ENCODE measurements at regions not wholly inside any gene's neighbourhood (a gene's known extent, or its start where the extent isn't known, plus 50 kb on each side); places are given as distances from the start of the nearest gene placed in this dataset.
"Not testable (repeated sequence)": the region's sequence is repeated elsewhere in the genome, so short reads cannot be mapped to it uniquely, and the experiment has no call there.

DNA sequence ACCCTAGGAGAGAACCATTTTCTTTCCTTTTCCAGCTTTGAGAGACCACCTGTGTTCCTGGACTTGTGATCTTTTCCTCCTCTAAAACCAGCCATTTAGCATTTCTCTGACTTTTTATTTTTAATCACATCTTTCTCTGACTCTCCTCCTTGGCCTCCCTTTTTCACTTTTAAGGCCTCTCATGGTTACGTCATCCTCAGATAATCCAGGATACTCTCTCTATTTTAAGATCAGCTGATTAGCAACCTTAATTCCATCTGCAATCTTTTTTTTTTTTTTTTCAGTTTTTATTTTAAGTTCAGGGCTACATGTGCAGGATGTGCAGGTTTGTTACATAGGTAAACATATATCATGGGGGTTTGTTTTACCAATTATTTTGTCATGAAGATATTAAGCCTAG lies 54.0 kb downstream of the RFPL4B start:
- DNase-seq (ENCODE audit: extremely low spot score, insufficient read length, low read depth) (no peak), FAIRE-seq (no peak)

DNA sequence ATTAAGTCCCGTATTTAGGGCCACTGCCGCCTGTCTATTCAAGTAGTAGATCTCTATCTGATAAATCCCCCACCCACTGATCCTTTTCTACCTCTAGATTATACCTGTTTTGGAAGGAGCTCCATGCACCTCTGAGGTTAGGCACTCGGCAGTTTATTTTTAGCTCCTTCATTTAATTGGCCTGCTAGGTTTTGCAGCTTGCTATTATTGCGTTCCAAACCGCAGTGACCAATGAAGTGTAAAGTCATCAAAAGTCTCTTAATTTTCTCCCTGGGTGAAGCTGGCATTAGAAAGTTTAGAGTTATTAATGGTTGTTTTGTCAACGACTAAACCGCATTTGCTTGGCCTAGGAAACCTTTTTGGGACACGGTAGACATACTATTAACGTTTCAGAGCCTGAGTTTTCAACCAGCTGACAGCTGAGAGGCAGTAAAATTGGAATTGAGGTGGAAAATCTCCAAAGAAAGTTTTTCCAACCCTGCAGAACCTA lies 60.0 kb downstream of the RFPL4B start:
- DNase-seq (ENCODE audit: extremely low spot score, insufficient read length, low read depth) (no peak), FAIRE-seq (no peak)

DNA sequence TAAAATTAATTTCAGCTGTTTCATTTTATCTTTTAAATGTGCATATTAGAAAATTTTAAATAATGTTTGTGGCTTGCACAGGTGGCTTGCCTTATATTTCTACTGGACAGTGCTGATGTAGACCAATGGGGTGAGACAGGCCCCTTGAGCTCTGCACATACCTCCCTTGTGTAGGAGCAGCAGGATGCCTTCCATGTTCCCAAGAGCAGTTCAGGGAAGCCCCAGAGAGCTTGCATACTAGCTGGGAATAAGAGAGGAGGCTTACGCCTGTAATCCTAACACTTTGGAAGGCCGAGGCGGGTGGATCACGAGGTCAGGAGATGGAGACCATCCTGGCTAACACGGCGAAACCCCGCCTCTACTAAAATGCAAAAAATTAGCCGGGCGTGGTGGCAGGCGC lies 61.4 kb downstream of the RFPL4B start:
- DNase-seq (ENCODE audit: extremely low spot score, insufficient read length, low read depth) (no peak), FAIRE-seq (no peak)

DNA sequence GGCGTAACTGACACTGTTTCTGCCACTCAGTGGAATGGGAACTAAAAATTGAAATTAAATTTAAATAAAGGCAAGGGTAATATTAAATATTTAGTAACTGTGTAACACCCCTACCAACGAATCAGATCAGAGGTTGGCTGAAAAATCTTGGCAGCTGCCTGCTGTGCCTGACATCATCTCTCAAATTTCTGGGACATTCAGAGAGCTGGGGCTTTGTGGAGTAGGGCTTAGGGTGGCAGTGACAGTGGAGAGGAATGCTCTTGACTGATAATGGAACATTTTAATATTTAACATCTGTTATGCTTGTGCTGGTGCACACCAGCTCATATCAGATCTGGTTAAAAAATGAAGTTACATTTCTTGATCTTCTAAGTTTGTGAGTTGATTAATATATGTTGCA lies 62.2 kb downstream of the RFPL4B start:
- no peak for DNase-seq (ENCODE audit: extremely low spot score, insufficient read length, low read depth)
- no peak for FAIRE-seq

DNA sequence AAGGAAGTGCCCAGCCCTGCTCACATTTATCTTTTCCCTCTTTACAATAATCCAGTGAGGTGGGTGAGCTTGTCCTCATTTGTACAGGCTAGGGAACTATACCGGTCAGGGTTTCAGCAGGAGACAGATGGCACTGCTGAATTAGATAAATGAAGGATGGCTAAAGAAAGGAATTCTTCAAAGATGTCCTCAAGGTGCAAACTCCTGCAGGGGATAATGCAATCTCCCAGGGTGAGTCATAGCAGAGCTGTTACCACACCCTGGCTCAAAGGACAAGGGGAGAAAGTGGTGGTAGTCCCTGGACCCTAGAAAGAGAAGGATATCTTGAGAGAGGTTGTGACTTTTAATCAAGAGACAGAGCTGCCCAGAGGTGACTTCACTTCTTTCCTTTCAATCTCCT lies 66.7 kb downstream of the RFPL4B start:
- DNase-seq (ENCODE audit: extremely low spot score, insufficient read length, low read depth) = no peak
- no peak for FAIRE-seq

DNA sequence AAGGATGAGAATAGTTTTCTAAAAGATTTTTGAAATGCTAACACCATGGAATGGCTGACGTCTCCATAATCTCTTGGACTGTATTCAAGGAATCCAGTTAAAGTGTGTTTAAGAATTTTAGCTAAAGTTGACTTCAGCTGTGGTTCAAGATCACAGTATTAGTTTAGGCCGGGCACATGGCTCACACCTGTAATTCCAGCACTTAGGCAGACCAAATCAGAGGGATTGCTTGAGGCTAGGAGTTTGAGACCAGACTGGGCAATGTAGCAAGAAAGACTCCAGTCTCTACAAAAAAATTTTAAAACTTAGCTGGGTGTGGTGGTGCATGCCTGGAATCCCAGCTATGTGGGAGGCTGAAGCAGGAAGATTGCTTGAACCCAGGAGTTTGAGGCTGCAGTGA lies 68.2 kb downstream of the RFPL4B start:
- FAIRE-seq (no peak), DNase-seq (ENCODE audit: extremely low spot score, insufficient read length, low read depth) (no peak)

DNA sequence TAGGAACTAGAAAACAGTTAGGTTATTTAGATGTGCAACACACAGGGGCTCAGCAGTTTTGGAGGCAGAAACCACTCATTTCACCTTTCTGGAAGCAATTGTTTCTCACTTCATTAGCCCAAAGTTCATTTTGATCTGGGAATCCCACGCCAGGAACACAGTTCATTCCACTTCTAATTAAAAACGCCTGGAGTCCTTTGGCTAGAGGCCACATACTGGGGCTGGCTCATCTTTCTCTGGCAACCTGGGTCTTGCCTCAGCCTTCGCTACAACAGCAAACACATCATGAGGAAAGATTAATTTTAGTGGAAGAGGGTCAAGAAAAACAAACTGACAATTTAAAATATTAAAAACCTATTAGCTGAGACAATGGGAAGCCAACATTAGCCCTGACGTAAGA lies 69.7 kb downstream of the RFPL4B start:
- FAIRE-seq (no peak), DNase-seq (ENCODE audit: extremely low spot score, insufficient read length, low read depth) (no peak)

DNA sequence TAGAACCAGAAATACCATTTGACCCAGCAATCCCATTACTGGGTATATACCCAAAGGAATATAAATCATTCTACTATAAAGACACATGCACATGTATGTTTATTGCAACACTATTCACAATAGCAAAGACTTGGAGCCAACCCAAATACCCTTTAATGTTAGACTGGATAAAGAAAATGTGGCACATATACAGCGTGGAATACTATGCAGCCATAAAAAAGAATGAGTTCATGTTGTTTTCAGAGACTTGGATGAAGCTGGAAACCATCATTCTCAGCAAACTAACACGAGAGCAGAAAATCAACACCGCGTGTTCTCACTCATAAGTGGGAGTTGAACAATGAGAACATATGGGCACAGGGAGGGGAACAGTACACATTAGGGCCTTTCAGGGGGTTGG lies 79.9 kb downstream of the RFPL4B start:
- not testable (repeated sequence) for DNase-seq (ENCODE audit: extremely low spot score, insufficient read length, low read depth); FAIRE-seq

DNA sequence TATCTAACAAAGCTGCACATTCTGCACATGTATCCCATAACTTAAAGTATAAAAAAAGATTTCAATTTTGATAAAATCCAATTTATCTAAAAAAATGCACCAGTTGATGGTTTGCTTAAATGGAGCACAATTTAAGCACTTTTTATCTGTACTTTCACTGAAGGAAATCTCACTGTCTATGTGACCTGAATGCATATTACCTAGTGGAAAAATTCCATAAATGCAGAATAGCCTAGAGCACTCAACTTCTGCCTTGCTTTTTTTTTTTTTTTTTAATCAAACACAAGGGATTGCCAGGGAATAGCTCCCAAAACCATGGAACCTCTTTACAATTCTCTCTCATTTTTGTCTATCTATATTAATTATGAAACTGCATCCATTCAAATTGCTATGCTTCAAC lies 80.4 kb downstream of the RFPL4B start:
- DNase-seq (ENCODE audit: extremely low spot score, insufficient read length, low read depth) (no peak), FAIRE-seq (no peak)

DNA sequence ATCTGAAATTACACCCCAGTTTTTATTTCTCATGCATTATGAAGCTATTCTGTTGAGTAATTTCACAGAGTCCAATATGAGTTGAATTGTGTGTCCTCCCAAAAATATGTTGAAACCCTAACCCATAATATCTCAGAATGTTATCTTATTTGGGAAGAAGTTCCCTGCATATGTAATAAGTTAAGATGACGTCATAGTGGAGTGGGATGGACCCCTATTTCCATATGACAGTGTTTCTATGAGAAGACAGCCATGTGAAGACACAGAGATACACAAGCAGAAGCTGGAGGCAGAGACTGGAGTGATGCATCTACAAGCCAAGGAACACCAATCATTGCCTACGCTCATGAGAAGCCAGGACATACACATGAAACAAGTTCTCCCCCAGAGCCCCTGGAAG lies 81.3 kb downstream of the RFPL4B start:
- DNase-seq (ENCODE audit: extremely low spot score, insufficient read length, low read depth) = no peak
- no peak for FAIRE-seq

DNA sequence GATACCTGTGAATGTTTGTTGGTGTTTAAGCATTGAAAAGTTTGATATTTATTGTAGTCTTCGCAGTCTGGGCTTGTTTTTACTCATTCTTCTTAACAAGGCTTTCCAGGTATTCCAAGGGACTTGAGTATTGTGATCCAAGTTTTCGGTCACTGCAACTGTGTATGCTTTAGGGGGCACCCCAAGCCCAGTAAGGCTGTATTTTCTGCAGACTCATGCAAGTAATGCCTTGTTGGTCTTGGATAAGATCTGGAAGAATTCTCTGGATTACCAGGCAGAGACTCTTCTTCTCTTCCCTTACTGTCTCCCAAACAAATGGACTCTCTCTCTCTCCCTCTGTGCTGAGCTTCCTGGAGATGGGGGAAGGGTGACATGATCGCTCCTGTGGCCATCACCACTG lies 82.1 kb downstream of the RFPL4B start:
- no peak for DNase-seq (ENCODE audit: extremely low spot score, insufficient read length, low read depth)

DNA sequence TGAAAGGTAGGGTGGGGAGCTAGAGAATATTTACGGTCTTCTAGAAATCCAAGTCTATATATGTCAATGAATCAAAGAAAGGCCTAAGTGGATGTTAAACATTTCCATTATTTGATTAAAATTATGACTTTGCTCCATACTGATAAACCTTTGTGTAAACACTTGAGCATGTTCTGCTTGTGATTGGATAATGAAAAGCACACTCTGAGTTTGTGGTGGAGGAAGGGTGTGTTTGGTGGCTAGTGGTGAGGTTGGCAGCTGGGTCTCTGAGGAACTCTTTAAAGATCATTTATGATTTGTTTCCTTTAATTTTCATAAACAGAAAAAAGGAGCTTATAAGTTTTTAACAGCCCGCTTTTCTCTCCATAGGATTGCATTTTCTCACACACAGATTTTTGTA lies 84.7 kb downstream of the RFPL4B start:
- DNase-seq (ENCODE audit: extremely low spot score, insufficient read length, low read depth) (no peak), FAIRE-seq (no peak)

More for the DNA sequence above, 82.1 kb downstream of the RFPL4B start:
- FAIRE-seq = no peak

DNA sequence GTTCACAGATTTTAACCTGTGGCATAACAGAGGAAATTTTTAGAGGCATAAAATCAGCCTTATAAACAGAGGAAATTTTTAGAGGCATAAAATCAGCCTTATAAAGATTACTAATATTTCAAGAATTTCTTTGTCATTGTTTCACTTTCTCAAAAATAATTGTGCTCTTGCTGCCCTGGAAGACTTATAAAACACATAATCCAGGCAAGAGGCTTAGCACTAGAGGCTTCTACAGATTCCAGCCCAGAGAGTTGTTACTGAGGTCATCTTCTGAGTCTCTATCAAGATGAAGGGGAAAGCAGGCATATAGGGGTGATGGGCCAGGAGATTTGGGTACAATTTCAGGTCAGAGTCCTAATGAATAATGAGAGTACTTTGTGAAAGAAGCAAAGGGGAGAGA lies 85.7 kb downstream of the RFPL4B start:
- DNase-seq (ENCODE audit: extremely low spot score, insufficient read length, low read depth) (no peak), FAIRE-seq (no peak)

DNA sequence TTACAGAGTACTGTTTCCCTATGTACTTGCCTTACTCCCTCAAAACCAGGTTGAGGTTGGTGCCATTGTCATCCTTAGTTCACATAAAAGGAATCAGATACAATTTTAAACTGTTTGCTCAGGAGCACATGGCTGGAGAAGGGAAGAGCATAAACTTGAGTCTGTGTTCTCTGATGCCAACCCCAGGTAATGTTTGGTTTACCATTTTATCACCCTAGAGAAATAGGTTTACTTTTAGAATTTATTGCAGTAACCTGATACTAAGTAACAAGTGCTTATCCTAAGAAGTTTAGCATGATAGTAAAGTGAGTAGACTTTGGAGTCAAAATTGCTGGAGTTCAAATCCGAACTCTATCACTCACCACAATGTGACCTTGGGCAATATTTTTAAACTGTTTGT lies 86.3 kb downstream of the RFPL4B start:
- DNase-seq (ENCODE audit: extremely low spot score, insufficient read length, low read depth) (no peak), FAIRE-seq (no peak)

DNA sequence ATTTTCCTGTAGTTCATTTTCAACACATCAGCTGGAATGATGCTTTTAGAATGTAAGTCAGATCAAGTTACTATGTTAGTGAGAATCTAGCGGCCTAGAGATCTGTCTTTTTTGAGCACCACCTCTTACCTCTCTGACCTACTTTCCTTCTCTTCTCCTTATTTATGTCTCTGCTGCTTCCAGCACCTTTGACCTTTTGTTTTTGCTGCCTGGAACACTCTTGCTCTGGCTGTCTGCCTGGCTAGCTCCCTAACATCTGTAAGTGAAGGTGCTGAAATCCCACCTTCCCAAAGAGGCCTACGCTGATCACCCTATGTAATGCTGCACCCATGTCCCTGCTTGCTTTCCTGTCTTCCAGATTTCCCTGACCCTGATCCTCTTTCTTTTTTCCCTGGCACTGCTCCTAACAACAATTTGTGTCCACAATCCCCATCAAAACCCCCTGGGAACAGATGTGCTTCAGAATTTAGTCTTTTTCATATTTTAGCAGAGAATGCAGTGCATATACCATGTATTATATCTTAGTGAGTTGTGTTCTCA lies 87.8 kb downstream of the RFPL4B start:
- DNase-seq (ENCODE audit: extremely low spot score, insufficient read length, low read depth) = no peak
- FAIRE-seq = no peak

DNA sequence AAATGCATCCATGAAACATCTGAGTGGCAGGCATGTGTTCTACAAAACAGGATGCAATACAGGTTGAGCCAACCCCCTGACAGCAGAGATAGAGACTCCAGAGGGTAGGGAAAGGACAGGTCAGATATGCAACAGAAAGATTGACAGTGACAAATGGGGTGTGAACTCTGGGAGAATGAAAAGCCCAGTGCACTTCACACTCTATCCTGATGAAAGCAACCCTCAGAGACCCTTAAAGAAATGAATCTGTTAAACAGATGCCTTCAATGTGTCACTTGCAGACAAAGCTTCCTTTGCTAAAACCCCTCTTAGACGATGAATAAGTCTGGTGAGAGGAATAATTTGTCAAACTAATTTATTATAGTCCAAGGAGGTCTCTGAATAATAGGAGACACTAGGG lies 89.9 kb downstream of the RFPL4B start:
- DNase-seq (ENCODE audit: extremely low spot score, insufficient read length, low read depth) (no peak), FAIRE-seq (no peak)

DNA sequence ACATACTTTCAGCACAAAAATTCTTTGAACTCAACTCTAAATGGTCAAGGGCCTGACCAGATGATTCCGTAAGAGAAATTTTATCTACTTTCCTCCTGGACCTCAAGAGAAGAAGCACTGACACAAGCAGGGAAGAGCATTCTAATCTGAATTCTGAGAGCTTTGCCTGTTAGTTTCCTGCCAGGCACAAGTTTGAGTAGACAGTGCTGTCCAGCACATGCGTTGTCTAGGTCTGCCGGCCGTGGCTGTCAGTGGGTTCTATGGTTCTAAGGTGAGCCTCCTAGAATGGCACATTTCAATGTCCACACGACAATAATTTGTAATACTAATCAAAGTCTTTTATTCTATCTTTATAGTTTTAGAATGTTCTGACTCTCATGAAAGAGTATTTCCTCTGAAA lies 91.9 kb downstream of the RFPL4B start:
- DNase-seq (ENCODE audit: extremely low spot score, insufficient read length, low read depth) (no peak), FAIRE-seq (no peak)

DNA sequence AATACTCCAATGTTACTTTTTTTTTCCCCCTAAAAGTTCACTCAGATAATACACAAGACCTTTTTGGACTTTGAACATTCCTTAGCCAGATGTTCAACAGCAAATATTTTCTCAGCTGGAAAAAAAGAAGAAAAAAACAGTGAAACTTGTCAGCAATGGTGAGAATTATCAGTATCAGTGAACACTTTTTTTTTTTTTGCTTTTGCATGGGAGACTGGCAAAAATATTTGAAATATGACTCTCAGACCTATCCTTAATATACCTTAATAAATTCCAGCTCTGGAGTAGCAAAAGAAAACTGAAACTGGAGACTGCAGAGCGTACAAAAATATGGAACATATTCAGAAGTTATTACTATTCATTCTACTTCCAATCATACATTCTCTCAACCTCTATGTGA lies 92.3 kb downstream of the RFPL4B start:
- DNase-seq (ENCODE audit: extremely low spot score, insufficient read length, low read depth) (no peak), FAIRE-seq (no peak)

DNA sequence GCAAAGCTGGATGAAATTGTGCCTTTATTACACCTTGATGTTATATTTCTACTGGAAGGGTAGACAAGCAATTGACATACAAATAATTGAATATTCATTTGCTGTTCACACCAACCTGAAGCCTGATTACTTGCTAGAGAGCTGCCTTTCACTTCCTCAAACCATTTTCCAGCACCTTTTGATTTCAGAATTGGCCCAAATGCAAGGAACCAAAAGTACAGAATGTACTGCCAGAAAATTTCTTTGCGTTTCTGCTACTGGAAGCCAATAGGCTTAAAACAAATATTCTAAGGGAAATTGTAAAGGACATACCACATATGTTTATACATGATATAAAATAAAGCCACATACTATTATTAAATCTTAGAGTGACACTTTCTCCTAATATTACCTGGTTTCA lies 94.5 kb downstream of the RFPL4B start:
- no peak for FAIRE-seq
- no peak for DNase-seq (ENCODE audit: extremely low spot score, insufficient read length, low read depth)

DNA sequence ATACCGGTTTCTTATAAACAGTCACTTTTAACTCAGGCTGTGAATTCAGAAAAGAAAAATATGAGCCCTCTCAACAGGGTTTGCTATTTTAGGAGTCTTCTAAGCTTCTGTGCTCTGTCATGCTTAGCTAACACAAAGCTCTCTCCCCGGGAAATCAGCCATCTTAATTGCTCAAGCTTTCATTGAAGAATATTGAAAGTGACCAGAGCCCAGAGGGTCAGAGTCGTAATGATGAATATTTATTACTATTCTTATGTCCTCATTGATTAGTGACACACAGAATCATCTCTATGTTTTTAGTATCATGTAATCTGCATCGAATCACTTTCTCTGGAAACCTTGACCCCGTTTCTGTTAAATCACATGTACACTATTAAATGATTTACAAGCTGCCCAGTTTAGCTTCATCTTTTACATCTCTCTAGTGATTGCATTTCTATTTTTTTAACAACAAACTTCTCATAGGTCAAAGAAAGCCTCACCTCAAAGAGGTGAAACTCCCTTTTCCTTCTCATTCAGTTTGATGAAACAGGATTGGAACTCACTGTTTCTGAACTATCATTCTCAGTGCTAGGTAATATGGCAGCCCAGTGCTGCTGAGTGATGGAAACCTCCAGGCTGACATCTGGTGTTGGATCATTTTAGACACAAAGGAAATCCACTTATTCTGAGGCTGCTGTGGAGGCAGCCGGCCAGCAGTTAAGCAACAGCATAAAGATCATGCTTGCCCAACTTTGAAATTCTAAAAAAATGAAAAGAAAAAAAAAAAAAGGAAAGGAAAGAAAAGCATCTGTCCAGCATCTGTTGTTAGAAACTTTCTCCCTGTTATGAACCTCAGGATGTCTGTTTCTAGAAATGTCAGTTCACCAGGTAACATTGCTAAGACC lies 96.3 kb downstream of the RFPL4B start:
- no peak for FAIRE-seq
- DNase-seq (ENCODE audit: extremely low spot score, insufficient read length, low read depth) = no peak

DNA sequence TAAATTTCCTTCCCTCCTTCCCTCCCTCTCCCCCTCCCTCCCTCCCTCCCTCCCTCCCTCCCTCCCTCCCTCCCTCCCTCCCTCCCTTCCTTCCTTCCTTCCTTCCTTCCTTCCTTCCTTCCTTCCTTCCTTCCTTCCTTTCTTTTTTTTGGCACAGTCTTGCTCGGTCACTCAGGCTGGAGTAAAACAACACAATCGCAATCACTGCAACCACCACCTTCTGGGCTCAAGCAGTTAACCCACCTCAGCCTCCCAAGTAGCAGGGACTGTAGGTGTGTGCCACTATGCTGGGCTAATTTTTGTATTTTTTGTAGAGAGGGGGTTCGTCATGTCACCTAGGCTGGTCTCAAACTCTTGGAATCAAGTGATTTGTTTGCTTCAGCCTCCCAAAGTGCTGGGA lies 101.7 kb downstream of the RFPL4B start:
- DNase-seq (ENCODE audit: extremely low spot score, insufficient read length, low read depth); FAIRE-seq: not testable (repeated sequence)

DNA sequence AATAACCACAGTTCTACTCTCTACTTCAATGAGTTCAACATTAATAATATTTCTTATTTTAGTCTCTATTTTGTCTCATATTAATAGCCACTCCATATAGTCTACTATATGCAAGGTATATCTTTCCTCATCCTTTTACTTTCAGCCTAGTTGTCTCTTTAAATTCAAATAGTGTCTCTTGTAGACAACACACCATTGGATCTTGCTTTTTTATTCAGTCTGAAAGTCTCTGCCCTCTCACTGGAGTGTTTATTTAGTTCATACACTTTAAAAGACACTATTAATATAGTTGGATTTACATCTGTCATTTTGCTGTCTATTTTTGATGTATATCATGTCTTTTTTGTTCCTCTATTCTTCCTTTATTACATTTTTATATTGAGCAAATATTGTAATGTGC lies 103.5 kb downstream of the RFPL4B start:
- FAIRE-seq = no peak
- DNase-seq (ENCODE audit: extremely low spot score, insufficient read length, low read depth) = no peak
